ENCODE measurements at regions not wholly inside any gene's neighbourhood (a gene's known extent, or its start where the extent isn't known, plus 50 kb on each side); places are given as distances from the start of the nearest gene placed in this dataset.

GRCh38 chr6:56377295-56377694 is 129.9 kb upstream of the COL21A1 start:
- no peak for DNase-seq (ENCODE audit: low read depth)

DNA sequence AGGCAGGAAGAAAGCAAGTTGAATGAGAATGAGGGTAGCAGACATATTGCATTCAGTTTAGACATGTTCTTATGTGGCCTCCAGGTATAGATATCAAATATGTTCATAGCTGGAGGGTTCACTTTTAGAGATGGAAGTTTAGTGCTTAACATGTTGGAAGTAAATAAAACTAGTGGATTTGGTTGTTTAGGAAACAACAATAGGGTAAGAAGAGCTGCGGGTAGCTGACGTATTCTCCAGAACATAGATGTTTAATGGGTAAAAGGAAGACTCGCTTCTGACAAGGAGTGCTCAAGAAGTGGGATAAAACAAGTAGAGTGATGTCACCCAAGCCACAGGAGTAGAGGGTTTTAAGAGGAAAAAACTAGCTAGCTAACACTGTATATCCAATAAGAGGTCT is 128.4 kb upstream of the COL21A1 start:
- DNase-seq (ENCODE audit: low read depth) = no peak

GRCh38 chr6:56374841-56375369 is 127.5 kb upstream of the COL21A1 start:
- DNase-seq (ENCODE audit: low read depth) = no peak

- no peak for DNase-seq (ENCODE audit: low read depth)
Observed at GRCh38 chr6:56372406-56372995, 125.1 kb upstream of the COL21A1 start.

DNA sequence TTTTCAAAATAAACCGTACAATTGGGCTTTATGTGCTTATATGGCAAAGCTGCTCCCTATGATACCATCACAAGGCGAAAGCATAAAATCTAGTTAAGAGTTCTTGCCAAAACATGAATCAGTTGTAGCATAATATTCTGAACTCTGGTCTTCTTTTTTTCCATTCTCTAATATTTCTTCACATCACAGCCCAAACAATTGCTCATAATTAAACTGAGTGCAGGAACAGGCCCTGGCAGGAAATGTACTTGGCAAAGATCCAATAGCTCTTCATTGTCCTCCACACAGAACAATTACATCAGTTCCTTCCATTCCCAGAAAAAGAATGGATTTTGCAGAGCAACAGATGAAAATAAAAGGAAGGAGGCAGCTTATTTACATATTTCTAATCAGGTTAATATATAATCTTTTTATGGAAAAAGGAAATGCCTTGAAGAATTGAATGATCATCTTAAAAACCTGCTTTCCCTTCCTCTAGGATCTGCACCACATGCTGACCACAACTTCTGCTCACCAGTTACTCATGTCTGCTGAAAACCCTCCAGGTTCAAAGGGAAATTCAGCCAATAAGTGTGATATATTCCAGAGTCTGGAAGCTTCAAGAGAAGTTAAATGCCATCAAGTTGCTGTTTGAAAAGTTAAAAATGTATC is 123.3 kb upstream of the COL21A1 start:
- no peak for DNase-seq (ENCODE audit: low read depth)

GRCh38 chr6:56370127-56370540 is 122.8 kb upstream of the COL21A1 start:
- DNase-seq (ENCODE audit: low read depth) = no peak

- no peak for DNase-seq (ENCODE audit: low read depth)
Observed at GRCh38 chr6:56368491-56368890, 121.1 kb upstream of the COL21A1 start.

- no peak for DNase-seq (ENCODE audit: low read depth)
Observed at GRCh38 chr6:56366141-56366852, 118.9 kb upstream of the COL21A1 start.

- no peak for DNase-seq (ENCODE audit: low read depth)
Observed at GRCh38 chr6:56364827-56365339, 117.5 kb upstream of the COL21A1 start.

GRCh38 chr6:56364431-56364826 is 117.0 kb upstream of the COL21A1 start:
- DNase-seq (ENCODE audit: low read depth) = no peak

DNA sequence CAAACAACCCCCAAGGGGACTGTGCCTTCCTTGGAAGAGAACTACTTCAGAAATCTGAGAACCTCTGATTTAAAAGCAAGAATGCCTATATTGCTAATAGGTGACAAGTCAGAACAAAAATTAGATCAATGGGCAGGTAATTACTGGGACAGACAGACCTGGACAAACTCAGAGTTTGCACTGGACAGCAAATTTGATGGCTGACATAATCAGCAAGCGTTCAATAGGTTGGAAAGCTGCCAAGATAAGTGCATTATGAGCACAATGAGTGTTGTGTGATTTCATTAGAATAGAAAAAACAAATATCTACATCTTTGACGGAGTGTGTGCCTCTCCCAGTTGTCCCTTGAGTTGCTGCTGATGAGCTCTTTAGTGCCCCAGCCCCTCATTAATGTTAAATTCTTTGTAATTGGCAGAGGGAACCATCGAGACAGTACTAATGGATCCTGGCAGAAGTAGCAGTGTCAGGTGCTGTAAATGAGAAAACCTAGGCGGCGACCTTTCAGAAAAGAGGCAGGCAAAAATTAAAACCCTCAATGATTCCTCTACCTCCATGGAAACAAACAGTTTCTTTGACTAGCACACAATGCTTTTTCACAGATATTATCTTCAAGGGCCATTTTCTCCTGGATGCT is 116.5 kb upstream of the COL21A1 start:
- no peak for DNase-seq (ENCODE audit: low read depth)

- no peak for DNase-seq (ENCODE audit: low read depth)
Observed at GRCh38 chr6:56361812-56362211, 114.4 kb upstream of the COL21A1 start.

DNA sequence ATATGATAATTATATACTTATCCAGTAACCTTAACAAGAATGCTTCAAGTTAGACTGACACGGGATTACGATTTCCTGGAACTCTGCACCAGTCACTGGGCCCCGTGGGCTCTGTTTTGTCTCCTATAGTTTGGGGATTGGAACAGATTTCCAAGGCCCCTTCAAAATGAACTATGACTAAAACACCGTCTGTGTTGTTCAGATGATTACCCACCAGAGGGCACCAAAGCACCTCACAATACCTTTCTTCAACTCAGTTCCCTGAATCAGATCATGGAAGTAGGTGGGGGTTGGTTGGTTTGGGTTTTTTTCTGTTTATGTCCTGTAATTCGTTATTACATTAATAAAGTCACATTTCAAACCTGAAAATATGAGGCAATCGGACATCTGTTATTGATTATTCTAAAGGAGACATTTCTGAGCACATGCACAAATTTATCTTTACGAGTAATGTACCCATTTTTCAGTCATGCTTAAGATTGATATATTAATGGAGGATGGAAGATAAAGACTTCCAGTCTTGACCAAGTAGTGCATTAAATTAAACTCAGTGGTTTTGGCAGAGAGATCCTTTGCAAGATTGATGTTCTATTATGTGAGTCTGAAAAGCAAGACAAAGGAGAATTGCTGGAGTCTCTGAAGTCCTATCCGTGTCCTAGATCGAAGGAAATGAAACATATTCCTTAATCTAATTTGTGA is 112.0 kb upstream of the COL21A1 start:
- DNase-seq (ENCODE audit: low read depth) = peak; percentile 33

- no peak for DNase-seq (ENCODE audit: low read depth)
Observed at GRCh38 chr6:56357616-56358373, 110.4 kb upstream of the COL21A1 start.

- no peak for DNase-seq (ENCODE audit: low read depth)
Observed at GRCh38 chr6:56356426-56356825, 109.0 kb upstream of the COL21A1 start.

GRCh38 chr6:56353860-56354259 is 106.5 kb upstream of the COL21A1 start:
- no peak for DNase-seq (ENCODE audit: low read depth)

DNA sequence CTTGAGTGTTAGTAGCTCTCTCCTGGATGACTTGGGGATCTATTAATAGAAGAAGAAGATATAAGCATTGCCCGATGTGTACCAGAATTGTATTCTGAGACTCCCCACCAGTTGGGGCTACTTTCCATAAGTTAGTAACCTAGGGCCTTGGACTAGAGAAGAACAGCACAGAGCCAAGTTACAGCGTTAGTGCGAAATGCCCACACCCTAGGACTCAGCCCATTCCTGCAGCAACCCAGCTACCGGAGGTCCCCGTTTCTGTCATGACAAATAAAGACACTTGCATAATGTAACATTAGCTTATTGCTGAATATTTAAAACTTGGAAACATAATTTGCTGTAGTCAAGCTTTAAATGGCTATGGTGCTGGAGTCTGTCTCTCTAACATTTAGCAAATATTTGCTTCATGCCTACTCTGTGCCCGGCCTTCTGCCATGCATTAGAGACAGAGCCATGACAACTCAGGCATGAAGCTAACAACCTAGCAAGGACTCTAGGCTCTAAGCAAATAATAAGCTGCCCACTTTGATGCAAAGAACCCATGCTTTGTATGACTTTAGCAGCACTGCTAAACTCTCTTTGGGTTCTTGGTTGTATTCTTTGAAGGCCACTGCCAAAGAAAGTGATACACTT is 103.4 kb upstream of the COL21A1 start:
- DNase-seq (ENCODE audit: low read depth) = no peak

DNA sequence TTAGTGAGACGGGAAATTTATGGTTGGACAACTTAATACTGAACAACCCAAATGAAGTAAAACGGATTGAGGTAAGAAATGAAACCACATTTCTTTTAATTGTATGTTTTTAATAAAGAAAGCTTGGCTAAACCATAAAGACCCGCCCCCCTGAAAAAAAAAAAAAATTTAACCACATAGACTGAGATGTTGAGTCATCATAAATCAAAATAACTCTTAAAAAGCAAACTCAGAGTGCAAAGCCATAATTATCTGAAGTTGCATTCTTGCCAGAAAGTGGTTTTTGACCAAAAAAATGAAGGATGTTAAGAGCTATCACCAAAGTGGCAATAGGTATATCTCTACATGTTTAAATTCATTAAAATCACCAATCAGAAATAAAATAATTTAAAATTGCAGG is 101.8 kb upstream of the COL21A1 start:
- DNase-seq (ENCODE audit: low read depth) = no peak

GRCh38 chr6:56348578-56348977 is 101.2 kb upstream of the COL21A1 start:
- no peak for DNase-seq (ENCODE audit: low read depth)

DNA sequence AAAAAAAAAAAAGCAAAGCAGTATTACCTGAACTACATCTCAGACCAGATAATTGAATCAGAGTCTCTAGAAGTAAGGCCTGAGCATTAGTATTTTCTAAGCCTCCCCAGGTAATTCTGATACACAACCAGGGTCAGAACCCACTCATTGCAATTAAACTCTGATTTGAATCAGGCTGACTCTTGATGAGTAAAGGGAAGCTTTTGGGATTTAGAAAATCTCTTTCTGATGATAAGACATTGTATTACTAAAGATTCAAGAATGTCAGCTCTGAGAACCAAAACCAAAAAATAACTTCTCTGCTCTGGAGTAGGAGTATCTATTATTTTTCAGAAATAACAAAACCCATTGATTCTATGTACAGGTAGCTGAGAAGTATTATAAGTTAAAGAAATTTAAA is 100.1 kb upstream of the COL21A1 start:
- DNase-seq (ENCODE audit: low read depth) = no peak

DNA sequence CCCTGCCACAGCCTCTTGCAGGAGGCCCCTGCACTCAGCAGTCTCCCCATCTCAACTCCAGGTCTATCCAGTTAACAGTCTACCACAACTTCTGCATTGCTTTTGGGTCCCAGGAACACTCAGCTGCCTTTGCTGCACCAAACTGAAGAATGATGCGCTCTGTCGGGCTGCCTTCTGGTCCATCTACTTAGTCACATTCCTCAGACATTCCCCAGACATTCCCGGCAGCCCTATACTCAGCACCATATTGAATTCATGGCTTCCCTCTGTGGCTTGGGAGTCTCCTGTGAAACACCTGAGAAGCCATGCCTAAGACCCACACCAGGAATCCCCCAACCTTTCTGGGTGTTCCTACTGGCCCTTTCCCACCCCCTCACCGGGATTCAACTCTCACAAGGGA is 99.6 kb upstream of the COL21A1 start:
- no peak for DNase-seq (ENCODE audit: low read depth)
